ENCODE measurements at regions not wholly inside any gene's neighbourhood (a gene's known extent, or its start where the extent isn't known, plus 50 kb on each side); places are given as distances from the start of the nearest gene placed in this dataset.
"Not testable (repeated sequence)": the region's sequence is repeated elsewhere in the genome, so short reads cannot be mapped to it uniquely, and the experiment has no call there.

DNA sequence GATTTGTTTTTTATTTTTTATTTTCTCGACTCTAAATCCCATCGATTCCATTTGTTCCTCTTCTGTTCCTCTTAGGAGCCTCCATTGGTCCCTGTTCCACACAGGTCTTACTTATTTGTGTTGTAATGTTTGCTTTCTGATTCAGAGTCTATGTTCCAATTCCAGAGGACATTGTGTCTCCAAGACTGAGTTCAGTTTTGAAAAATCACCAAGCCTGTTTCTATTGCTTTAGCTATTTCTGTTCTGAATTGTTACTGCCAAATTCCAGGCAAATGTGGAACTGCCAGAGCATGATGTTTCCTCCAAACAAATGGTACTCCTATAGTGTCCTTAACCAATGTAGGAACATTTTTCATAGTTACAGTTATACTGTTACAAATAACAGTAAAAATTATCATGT lies 270.9 kb upstream of the SPTLC3 start:
- Histone ChIP-seq H3K27ac (no peak overlapping the region), H3K27me3 (replicated peaks) (no peaks in the 10 kb centered on the region), H3K4me3 (ENCODE audit: low read depth, low read length) (no peak overlapping the region), H3K36me3 (replicated peaks) (no peaks in the 10 kb centered on the region)
- in situ Hi-C loops (cut with HindIII; ENCODE audit: low pct_ligation_motif_present, low sequenced_read_pairs) = no loop called here
- DNase-seq = no peak
- TF ChIP-seq, protein P1, sequence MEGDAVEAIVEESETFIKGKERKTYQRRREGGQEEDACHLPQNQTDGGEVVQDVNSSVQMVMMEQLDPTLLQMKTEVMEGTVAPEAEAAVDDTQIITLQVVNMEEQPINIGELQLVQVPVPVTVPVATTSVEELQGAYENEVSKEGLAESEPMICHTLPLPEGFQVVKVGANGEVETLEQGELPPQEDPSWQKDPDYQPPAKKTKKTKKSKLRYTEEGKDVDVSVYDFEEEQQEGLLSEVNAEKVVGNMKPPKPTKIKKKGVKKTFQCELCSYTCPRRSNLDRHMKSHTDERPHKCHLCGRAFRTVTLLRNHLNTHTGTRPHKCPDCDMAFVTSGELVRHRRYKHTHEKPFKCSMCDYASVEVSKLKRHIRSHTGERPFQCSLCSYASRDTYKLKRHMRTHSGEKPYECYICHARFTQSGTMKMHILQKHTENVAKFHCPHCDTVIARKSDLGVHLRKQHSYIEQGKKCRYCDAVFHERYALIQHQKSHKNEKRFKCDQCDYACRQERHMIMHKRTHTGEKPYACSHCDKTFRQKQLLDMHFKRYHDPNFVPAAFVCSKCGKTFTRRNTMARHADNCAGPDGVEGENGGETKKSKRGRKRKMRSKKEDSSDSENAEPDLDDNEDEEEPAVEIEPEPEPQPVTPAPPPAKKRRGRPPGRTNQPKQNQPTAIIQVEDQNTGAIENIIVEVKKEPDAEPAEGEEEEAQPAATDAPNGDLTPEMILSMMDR (IDR thresholded peaks at IDR 0.05; ENCODE audit: low read depth, low read length, missing control alignments) = no peak

DNA sequence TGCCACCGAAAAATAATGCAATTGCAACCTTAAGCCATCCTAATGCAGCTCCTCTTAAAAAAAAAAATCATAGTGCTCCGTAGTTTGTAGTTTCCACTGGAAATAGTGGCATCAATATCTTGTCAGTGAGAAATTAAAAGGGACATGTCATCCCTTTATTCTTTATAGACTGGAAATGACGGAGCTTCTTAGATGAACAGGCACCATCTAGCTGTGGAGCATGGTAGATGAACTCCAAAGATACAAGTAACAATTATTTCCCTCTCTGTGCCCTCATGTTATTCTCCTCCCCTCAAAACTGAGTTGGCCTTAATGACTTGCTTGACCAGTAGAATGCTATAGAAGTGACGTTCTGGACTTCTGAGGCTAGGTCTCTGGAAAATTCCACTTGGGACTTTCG lies 268.1 kb upstream of the SPTLC3 start:
- TF ChIP-seq, protein P1 (IDR thresholded peaks at IDR 0.05; ENCODE audit: low read depth, low read length, missing control alignments) = no peak
- Histone ChIP-seq H3K27me3 (replicated peaks) (no peaks in the 10 kb centered on the region), H3K4me3 (ENCODE audit: low read depth, low read length) (no peak overlapping the region), H3K27ac (no peak overlapping the region), H3K36me3 (replicated peaks) (no peaks in the 10 kb centered on the region)
- no peak for DNase-seq
- in situ Hi-C loops (cut with HindIII; ENCODE audit: low pct_ligation_motif_present, low sequenced_read_pairs) = no loop called here

DNA sequence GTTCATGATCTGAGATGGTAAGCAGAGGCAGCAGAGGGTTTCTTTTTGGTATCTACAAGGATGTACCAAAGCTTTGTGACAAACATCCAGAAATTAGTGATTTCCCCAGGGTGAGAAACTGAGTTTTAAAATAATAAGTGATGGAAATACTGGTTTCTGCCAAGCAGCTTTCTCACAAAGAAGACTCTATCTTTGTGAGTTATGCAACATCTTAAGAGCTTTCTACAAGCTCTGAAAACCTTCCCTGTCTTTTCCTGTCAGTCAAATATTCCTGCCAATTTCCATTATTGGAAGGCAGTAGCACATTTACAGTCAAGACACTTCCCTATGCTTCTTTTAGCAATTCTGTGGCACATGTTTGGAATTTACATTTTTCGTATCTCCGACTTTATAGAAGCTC lies 264.7 kb upstream of the SPTLC3 start:
- Histone ChIP-seq H3K4me3 (ENCODE audit: low read depth, low read length) (no peak overlapping the region), H3K27ac (no peak overlapping the region), H3K36me3 (replicated peaks) (no peaks in the 10 kb centered on the region), H3K27me3 (replicated peaks) (no peaks in the 10 kb centered on the region)
- in situ Hi-C loops (cut with HindIII; ENCODE audit: low pct_ligation_motif_present, low sequenced_read_pairs) = no loop called here
- TF ChIP-seq, protein P1 (IDR thresholded peaks at IDR 0.05; ENCODE audit: low read depth, low read length, missing control alignments) = no peak
- no peak for DNase-seq

DNA sequence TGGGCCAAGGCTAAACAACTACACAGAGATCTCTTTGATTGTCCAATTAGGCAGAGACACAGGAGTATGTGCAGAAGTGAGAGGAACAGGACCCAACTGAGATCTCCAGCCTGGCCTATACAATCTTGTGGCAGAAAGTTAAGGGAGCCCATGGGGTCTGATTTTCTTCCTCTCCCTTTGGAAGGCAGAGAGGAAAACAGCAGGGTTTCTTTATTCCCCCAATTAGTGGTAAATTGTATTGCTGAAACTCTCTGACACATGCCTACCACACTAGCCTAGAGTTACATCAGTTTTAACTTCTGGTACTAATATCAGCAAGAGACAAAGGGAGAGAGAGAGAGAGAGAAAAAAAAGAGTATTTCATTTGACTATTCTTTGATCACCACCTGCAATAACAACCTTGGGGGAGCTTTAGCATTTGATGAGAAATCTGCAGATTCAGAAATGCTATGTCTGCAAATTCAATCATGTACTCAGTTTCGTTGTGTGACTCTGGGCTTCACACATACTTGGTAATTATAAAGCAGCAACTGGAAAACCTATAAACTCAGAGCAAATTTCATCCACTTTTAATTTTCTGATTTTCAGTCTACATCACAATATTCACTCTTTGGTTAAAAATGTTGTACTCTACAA lies 260.3 kb upstream of the SPTLC3 start:
- Histone ChIP-seq H3K36me3 (replicated peaks) (no peaks in the 10 kb centered on the region), H3K4me3 (ENCODE audit: low read depth, low read length) (no peak overlapping the region), H3K27ac (no peak overlapping the region), H3K27me3 (replicated peaks) (no peaks in the 10 kb centered on the region)
- DNase-seq = no peak
- TF ChIP-seq, protein P1 (IDR thresholded peaks at IDR 0.05; ENCODE audit: low read depth, low read length, missing control alignments) = no peak
- in situ Hi-C loops (cut with HindIII; ENCODE audit: low pct_ligation_motif_present, low sequenced_read_pairs) = no loop called here

DNA sequence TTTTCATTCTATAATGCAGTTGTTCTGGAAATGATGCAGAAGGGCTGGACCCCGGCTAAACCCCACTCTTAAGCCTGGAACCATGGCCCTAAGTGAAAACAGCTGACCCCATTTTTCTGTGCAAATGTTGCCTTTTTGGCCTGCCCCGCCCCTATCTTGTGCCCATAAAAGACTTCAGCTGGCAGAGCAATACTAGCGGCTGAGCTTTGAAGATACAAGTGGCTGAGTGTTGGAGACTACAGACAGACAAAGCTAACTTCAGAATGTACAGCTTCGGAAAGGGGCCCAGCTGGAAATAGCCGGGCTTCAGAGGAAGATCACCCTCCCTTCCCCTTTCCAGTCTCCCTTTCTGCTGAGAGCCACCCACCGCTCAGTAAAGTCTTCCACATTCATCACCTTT lies 258.6 kb upstream of the SPTLC3 start:
- TF ChIP-seq, protein P1 (IDR thresholded peaks at IDR 0.05; ENCODE audit: low read depth, low read length, missing control alignments) = no peak
- H3K4me3 ChIP-seq (ENCODE audit: low read depth, low read length) = no peak overlapping the region
- H3K36me3 ChIP-seq (replicated peaks) = no peaks in the 10 kb centered on the region
- in situ Hi-C loops (cut with HindIII; ENCODE audit: low pct_ligation_motif_present, low sequenced_read_pairs) = no loop called here
- no peak for DNase-seq
- H3K27me3 ChIP-seq (replicated peaks) = no peaks in the 10 kb centered on the region
- H3K27ac ChIP-seq = no peak overlapping the region

DNA sequence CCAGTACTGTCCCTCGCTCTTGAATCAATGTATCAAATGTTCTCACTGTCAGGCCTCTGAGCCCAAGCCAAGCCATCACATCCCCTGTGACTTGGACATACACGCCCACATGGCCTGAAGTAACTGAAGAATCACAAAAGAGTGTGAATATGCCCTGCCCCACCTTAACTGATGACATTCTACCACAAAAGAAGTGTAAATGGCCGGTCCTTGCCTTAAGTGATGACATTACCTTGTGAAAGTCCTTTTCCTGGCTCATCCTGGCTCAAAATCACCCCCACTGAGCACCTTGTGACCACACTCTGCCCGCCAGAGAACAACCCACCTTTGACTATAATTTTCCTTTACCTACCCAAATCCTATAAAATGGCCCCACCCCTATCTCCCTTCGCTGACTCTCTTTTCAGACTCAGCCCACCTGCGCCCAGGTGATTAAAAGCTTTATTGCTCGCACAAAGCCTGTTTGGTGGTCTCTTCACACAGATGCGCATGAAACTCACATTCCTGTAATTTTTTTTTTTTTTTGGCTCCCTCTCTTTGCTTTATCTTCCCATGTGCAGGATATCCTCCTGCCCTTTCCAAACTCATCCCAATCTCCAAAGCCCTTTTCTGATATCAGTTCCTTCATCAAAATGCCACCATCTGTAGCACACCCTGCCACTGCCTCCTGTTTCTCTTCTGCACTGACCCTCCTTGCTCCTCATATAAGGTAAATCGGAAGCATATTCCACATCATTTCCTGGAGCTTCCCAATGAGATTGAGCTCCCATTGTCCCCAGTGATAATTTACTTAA lies 255.7 kb upstream of the SPTLC3 start:
- H3K4me3 ChIP-seq (ENCODE audit: low read depth, low read length); H3K27ac ChIP-seq; in situ Hi-C loops (cut with HindIII; ENCODE audit: low pct_ligation_motif_present, low sequenced_read_pairs); H3K27me3 ChIP-seq (replicated peaks); DNase-seq; H3K36me3 ChIP-seq (replicated peaks): not testable (repeated sequence)

DNA sequence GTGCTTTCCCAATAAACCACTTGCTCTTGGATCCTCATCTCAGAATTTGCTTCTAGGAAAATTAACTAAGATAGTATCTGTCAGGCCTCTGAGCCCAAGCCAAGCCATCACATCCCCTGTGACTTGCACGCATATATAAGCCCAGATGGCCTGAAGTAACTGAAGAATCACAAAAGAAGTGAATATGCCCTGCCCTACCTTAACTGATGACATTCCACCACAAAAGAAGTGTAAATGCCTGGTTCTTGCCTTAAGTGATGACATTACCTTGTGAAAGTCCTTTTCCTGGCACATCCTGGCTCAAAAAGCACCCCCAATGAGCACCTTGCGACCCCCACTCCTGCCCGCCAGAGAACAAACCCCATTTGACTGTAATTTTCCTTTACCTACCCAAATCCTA lies 255.0 kb upstream of the SPTLC3 start:
- H3K36me3 ChIP-seq (replicated peaks); H3K27me3 ChIP-seq (replicated peaks); in situ Hi-C loops (cut with HindIII; ENCODE audit: low pct_ligation_motif_present, low sequenced_read_pairs); DNase-seq; H3K4me3 ChIP-seq (ENCODE audit: low read depth, low read length); H3K27ac ChIP-seq: not testable (repeated sequence)

DNA sequence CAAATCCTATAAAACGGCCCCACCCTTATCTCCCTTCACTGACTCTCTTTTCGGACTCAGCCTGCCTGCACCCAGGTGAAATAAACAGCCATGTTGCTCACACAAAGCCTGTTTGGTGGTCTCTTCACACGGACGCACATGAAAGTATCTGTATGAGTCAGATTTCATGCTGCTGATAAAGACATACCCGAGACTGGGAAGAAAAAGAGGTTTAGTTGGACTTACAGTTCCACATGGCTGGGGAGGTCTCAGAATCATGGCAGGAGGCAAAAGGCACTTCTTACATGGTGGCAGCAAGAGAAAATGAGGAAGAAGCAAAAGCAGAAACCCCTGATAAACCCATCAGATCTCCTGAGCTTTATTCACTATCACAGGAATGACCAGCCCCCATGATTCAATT lies 249.3 kb upstream of the SPTLC3 start:
- H3K27me3 ChIP-seq (replicated peaks); H3K27ac ChIP-seq; H3K4me3 ChIP-seq (ENCODE audit: low read depth, low read length); DNase-seq; in situ Hi-C loops (cut with HindIII; ENCODE audit: low pct_ligation_motif_present, low sequenced_read_pairs); H3K36me3 ChIP-seq (replicated peaks): not testable (repeated sequence)

Data from brain microvascular endothelial cell (primary cell).